NAMALWA (cell line): ENCODE measurements at regions not wholly inside any gene's neighbourhood (a gene's known extent, or its start where the extent isn't known, plus 50 kb on each side); places are given as distances from the start of the nearest gene placed in this dataset.
"Not testable (repeated sequence)": the region's sequence is repeated elsewhere in the genome, so short reads cannot be mapped to it uniquely, and the experiment has no call there.

ENCODE experiments used
- DNase-seq: peaks from one replicate; pipeline ENCODE4 v3.0.0-alpha.2; 2015; ENCODE audit warnings: low spot score

GRCh38 chrX:34404386-34405070, 252.6 kb downstream of the TMEM47 start:
- DNase-seq, result no peak

GRCh38 chrX:34401411-34401810, 255.7 kb downstream of the TMEM47 start:
- no peak for DNase-seq

DNA sequence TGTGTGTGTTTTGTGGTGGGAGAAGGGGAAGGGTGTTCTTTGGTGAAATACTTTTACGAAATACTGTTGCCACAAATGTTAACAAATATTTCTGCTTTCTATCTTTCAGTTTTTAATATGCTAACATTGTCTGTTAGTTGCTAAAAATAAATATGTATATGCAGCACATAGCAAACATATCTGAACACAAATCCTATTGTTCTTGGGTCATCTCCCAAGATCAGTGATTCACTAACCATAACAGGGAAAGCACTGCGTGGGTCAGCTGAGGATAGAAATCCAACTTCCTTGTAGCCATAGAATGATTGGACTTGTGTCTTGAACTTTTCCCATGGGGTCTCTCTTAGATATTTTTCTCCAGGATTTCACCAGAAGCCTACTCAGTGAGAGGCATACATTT, 250.3 kb upstream of the FAM47A start:
- no peak for DNase-seq

GRCh38 chrX:34381241-34381640, 249.1 kb upstream of the FAM47A start:
- no peak for DNase-seq

GRCh38 chrX:34379891-34380290, 247.8 kb upstream of the FAM47A start:
- no peak for DNase-seq

GRCh38 chrX:34377645-34378044, 245.5 kb upstream of the FAM47A start:
- DNase-seq, result no peak

DNA sequence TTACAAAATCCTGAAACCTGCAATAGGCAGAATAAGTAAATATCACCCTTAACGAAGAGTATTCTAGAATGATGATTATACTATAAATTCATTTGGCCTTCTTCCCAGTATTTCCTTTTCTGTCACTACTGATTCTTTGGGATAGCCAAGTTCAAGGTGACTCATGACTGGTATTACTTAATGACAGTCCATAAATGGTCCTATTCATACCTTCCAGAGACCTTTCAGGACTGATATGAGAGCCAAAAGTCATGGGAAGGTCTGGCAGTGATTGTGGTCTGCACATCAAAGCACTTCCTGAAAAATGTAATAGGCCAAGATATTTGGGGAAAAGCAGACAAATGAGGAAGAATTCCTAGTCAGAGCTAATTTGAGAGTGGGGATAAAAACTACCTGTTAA, 239.6 kb upstream of the FAM47A start:
- no peak for DNase-seq

- DNase-seq, result peak; percentile 3
Measured at GRCh38 chrX:34365471-34365870, 233.4 kb upstream of the FAM47A start.

DNA sequence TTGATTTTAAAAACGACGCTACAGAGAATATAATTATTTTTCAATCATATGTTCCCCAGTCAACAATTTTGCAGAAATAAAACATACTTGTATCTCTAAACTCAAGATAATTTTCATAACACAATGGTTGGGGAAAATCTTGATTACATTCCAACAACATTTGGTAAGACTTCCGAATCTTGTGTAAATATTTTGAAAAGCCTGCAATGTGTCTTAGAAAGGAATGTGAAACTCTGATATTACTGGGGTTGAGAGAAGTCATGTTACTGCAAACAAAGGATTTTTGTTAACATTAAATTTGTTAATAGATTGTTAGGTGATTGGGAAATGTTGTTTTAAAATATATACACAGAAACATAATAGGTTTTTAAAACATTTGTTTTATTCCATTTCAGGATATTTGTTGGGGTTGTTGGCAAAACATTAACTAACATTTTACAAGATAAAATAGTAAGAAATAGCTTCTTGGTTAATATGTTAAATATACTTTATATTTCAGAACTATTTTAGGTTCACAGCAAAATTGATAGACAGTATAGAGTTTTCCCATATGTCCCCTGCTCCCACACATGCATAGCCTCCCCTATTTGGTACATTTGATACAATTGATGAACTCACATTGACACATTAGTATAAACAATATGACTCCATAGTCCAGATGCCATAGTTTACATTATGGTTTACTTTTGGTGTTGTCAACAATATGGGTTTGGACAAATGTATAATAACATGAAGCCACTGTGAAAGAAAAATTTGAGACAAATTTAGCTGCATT, 218.6 kb upstream of the FAM47A start:
- DNase-seq, result no peak

- DNase-seq, result no peak
Measured at GRCh38 chrX:34343001-34343400, 210.9 kb upstream of the FAM47A start.

DNA sequence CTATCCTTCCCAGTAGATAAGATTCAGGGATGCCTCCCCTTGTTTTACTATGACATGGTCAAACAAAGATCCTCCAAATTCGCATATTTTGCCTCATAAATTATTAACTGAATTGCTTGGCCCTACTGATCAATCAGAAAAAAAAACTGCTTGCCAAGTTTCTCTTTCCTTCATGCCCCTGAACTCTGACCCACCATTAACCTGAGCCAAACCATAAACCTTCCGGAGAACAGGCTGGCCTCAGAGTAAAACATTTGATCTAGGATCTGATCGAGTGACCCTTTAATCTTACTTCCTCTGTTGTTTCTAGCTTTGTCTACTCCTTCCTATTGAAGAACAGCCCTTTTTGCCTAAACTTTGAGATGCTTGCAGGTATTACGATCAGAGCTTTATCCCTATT, 209.7 kb upstream of the FAM47A start:
- DNase-seq, result no peak

DNA sequence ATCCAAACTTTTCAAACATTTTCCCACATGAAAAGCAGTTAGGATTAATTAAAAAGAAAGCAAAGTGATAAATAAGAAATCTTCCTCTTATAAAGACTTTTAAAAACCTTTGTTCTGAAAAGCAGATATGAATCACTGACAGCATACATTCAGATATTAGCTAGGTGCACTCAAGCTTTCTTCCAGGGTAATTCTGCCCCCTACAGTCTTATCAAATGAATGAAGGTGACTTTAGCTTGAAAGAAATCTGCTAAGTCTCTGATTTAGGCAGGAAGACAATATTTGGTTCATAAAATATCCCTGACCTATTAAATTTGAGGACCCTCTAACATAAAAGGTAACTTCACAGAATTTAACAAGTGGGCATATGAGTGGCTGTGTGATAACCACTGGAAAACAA, 209.1 kb upstream of the FAM47A start:
- DNase-seq, result peak; percentile 14

DNA sequence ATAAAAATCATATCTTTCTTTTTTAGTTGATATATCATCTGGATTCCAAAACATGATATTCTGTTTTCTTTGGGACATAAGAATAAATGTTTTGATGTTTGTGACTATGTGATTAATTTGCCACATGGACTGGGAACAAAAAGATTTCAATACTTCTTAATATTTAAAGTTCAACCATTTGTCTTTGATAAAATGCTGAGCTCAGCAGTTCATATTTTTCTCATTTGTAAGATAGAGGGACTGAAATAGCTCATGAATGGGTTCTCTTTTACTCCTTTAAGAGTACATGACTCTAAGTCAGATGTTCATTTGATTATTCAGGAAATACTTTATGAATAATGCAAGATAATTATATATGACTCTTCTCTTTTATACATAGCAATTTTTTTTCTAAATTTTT, 205.9 kb upstream of the FAM47A start:
- DNase-seq, result no peak

DNA sequence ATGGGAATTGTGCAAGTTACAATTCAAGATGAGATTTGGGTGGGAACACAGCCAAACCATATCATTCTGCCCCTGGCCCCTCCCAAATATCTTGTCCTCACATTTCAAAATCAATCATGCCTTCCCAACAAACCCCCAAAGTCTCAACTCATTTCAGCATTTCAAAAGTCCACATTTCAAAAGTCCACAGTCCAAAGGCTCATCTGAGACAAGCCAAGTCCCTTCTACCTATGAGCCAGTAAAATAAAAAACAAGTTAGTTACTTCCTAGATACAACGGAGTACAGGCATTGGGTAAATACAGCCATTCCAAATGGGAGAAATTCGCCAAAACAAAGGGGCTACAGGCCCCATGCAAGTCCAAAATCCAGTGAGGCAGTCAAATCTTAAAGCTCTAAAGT, 203.3 kb upstream of the FAM47A start:
- DNase-seq, result not testable (repeated sequence)

DNA sequence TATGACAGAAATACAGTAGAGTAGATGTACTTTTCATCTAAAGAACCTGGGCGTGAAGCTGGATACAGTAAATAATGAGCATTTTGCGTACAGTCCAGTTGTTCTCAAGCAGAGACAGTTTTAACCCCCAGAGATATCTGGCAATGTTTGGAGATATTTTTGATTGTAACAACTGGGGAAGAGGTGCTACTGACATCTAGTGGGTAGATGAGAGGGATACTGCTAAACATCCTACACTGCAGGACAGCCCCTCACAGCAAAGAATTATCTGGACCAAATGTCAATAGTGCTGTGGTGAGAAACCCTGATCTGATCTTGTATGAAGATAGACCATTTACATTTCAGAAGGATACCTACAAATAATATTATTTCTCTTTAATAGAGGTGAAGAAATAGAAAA, 200.2 kb upstream of the FAM47A start:
- peak; percentile 4 for DNase-seq

GRCh38 chrX:34325460-34325859, 193.3 kb upstream of the FAM47A start:
- DNase-seq, result no peak

- DNase-seq, result not testable (repeated sequence)
Measured at GRCh38 chrX:34320424-34320823, 188.3 kb upstream of the FAM47A start.

DNA sequence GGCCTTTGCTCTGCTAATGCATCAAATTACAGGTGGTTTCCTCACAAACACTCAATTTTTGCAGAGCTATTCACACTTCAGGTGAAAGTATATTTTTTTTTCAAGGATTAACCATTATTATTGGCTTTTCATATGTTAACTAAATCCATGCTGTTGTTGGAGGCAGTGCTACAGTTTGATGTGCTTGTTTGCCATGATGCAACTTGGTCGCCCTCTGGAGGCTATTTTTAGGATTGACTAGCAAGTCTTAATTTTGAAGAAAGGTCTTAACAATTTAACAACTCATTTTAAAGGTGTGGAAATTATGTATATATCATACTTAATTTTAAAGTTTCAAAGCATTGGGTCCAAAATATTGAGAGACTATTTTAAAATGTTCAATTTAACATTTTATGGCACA, 168.8 kb upstream of the FAM47A start:
- DNase-seq, result peak; percentile 52

DNA sequence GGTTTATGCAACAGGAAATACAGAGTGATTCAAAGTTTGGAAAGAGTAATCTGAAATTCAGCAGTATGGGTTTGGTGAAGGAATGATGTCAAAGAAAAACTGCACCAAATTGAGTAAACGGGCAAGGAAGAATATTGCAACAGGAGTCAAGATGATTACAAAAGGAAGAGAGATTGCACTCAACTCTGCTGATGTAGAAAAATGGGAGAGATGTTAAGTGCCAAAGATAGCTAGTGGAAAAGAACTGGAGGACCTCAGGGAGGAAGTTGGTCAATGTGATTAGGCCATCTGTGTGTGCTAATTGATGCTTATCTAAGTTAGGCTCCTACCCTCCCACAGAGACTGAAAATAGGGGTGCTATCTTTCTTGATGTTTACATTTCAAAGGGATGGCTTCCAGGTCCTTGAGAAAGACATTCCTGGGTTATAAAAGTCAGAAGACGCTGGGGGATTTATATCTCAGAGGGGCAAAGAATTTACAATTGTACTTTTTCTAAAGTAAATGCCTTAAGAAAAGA, 167.4 kb upstream of the FAM47A start:
- no peak for DNase-seq

DNA sequence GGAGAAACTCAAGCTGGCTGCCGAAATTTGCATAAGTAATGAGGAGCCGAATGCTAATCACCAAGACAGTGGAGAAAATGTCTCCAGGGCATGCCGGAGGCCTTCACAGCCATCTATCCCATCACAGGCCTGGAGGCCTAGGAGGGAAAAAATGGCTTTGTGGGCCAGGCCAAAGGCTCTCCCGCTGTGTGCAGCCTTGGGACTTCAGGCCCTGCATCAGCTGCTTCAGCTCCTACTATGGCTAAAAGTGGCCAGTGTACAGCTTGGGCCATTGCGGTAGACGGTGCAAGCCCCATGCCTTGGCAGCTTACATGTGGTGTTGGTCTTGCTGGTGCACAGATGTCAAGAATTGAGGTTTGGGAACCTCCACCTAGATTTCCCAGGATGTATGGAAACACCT, 162.6 kb upstream of the FAM47A start:
- DNase-seq, result no peak

DNA sequence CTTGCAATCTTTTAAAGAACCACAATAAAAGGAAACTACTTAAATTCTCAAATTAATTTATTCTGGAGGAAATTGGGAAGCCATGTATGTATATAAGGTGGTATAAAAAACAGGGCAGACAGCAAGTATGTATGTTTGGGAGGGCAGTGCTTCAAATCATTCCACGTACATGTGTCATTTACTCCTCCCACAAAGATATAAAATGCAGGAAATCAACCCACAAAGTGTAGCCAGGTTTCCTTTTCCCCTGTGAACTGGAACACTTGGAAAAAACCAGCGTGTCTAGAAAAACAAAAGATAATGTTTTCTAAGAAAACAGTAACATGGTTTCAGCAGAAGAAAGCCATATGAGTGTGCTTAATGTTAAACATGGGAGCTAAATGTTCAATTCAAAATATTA, 156.7 kb upstream of the FAM47A start:
- no peak for DNase-seq

DNA sequence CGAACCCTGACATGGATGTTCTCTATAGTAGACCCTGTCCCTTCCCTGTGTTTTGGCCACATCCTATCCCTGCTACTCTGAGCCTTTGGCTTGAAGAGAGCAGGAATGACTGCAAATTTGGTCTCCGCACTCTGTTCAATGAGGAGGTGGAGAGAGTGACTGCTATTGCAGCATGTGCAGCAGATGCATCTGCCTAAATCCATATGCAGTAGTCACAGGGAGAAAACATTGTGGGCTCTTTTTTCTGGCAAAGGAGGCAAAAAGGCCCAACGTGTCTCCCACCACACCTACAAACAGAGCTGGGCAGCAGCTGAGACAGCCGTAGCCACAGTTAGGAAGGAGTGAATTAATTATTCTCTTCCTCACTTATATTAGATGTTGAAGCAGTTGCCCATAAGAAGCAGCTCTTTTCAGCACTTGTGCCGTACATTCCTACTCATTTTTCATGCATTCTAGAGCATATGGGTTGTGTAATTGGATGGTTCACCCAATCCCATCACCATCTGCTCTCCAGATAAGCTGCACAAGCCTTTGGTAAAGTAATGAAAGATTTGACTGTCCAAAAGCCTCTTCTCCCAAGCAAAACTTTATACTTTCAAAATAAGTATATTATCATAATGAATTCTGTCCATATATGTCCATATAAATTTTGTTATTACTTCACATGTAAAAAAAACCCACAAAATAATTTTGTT, 147.9 kb upstream of the FAM47A start:
- no peak for DNase-seq

- no peak for DNase-seq
Measured at GRCh38 chrX:34275699-34276098, 143.6 kb upstream of the FAM47A start.
